ENCODE measurements at regions not wholly inside any gene's neighbourhood (a gene's known extent, or its start where the extent isn't known, plus 50 kb on each side); places are given as distances from the start of the nearest gene placed in this dataset.
"Not testable (repeated sequence)": the region's sequence is repeated elsewhere in the genome, so short reads cannot be mapped to it uniquely, and the experiment has no call there.

DNA sequence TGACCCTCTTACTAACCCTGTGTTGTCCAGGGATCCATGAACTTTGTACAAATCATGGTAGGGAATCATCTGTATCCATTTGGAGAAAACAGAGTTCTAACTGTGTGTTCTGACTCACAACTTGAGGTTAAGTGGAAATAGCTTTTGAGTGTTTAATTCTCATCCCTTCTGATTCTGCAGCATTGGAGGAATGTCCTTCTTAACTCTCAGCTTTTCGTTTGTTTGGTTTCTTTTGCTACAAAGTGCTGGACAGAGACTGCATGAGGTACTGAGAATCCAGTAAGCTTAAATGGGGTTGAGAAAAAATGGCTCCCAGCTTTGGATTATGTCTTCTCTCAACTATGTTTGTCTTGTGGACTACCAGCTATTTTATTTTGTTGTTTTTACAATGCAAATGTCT, 352.1 kb upstream of the KIF2B start:
- Histone ChIP-seq H4K20me1 (ENCODE audit: insufficient read depth) (no peaks in the 10 kb centered on the region; the same call in 1 of the 2 replicates), H3K4me1 (replicated peaks; ENCODE audit: insufficient read depth) (no peaks in the 10 kb centered on the region), H3F3A (ENCODE audit: insufficient read depth, low read depth) (no peaks in the 10 kb centered on the region), H3K27me3 (ENCODE audit: insufficient read depth, low read depth) (no peaks in the 10 kb centered on the region), H3K9me2 (ENCODE audit: insufficient read depth) (0 out of 2 replicates have a peak, but pooled peaks cover 6% of the 10 kb centered on the region), H3K36me3 (ENCODE audit: low read depth) (no peaks in the 10 kb centered on the region), H3K9me3 (ENCODE audit: insufficient read depth, low read depth) (no peaks in the 10 kb centered on the region), H3K27ac (no peak overlapping the region), H2AFZ (no peak overlapping the region), H3K4me2 (no peak overlapping the region), H3K4me3 (no peak overlapping the region), H3K79me2 (ENCODE audit: low read depth) (no peaks in the 10 kb centered on the region)
- POLR2A ChIA-PET (ENCODE audit: unreplicated experiment): no interaction called here
- TF ChIP-seq, protein P1, sequence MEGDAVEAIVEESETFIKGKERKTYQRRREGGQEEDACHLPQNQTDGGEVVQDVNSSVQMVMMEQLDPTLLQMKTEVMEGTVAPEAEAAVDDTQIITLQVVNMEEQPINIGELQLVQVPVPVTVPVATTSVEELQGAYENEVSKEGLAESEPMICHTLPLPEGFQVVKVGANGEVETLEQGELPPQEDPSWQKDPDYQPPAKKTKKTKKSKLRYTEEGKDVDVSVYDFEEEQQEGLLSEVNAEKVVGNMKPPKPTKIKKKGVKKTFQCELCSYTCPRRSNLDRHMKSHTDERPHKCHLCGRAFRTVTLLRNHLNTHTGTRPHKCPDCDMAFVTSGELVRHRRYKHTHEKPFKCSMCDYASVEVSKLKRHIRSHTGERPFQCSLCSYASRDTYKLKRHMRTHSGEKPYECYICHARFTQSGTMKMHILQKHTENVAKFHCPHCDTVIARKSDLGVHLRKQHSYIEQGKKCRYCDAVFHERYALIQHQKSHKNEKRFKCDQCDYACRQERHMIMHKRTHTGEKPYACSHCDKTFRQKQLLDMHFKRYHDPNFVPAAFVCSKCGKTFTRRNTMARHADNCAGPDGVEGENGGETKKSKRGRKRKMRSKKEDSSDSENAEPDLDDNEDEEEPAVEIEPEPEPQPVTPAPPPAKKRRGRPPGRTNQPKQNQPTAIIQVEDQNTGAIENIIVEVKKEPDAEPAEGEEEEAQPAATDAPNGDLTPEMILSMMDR (conservative IDR thresholded peaks at IDR 0.05): no peak
- no peak for TF ChIP-seq EZH2 (IDR thresholded peaks at IDR 0.05; ENCODE audit: low read depth)
- CTCF ChIA-PET: no interaction called here
- no peak for DNase-seq
- BruUV-seq (replicated peaks): no TSS peak
- intact Hi-C loops (cut with micrococcal nuclease; ENCODE audit: unreplicated experiment): no loop called here

DNA sequence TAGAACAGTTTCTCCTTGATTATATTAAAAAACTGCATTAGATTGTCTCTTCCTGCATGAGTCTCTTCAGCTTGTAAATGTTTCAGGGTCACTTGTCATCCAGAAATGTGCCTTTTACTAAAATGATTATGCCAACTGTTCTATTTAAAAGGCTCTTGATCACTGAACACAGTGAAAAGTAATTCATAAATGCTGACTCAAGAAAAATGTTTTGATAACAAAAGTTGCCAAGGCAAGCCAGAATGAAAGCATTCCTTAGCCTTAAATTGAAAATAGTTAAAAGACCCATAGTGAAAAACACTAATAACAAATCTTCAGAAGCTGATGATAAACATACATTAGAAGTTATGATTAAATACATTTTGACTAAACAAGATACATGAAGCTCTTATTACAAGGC, 356.0 kb upstream of the KIF2B start:
- Histone ChIP-seq H2AFZ (no peak overlapping the region), H3F3A (ENCODE audit: insufficient read depth, low read depth) (no peaks in the 10 kb centered on the region), H4K20me1 (ENCODE audit: insufficient read depth) (no peaks in the 10 kb centered on the region; the same call in 1 of the 2 replicates), H3K27ac (no peak overlapping the region), H3K4me3 (no peak overlapping the region), H3K79me2 (ENCODE audit: low read depth) (no peaks in the 10 kb centered on the region), H3K4me2 (no peak overlapping the region), H3K4me1 (replicated peaks; ENCODE audit: insufficient read depth) (no peaks in the 10 kb centered on the region), H3K9me2 (ENCODE audit: insufficient read depth) (no peaks in the 10 kb centered on the region), H3K27me3 (ENCODE audit: insufficient read depth, low read depth) (no peaks in the 10 kb centered on the region), H3K9me3 (ENCODE audit: insufficient read depth, low read depth) (no peaks in the 10 kb centered on the region), H3K36me3 (ENCODE audit: low read depth) (no peaks in the 10 kb centered on the region)
- TF ChIP-seq, protein P1 (conservative IDR thresholded peaks at IDR 0.05): no peak
- TF ChIP-seq EZH2 (IDR thresholded peaks at IDR 0.05; ENCODE audit: low read depth): no peak
- ChIA-PET CTCF (no interaction called here), POLR2A (ENCODE audit: unreplicated experiment) (no interaction called here)
- intact Hi-C loops (cut with micrococcal nuclease; ENCODE audit: unreplicated experiment): no loop called here
- no peak for DNase-seq
- BruUV-seq (replicated peaks): no TSS peak

DNA sequence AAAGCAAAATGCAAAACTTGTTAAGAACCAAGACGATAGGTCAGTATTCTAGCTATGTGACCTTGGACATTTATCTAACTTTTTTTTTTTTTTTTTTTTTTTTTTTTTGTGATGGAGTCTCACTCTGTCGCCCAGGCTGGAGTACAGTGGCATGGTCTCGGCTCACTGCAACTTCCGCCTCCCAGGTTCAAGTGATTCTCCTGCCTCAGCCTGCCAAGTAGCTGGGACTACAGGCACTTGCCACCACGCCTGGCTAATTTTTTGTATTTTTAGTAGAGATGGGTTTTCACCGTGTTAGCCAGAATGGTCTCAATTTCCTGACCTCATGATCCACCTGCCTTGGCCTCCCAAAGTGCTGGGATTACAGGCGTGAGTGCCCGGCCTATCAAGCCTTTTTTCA, 358.3 kb upstream of the KIF2B start:
- BruUV-seq (replicated peaks); H3K4me1 ChIP-seq (replicated peaks; ENCODE audit: insufficient read depth); H3K27ac ChIP-seq; H3K4me3 ChIP-seq; CTCF ChIA-PET; H3K9me2 ChIP-seq (ENCODE audit: insufficient read depth); H3K36me3 ChIP-seq (ENCODE audit: low read depth); H3K27me3 ChIP-seq (ENCODE audit: insufficient read depth, low read depth); POLR2A ChIA-PET (ENCODE audit: unreplicated experiment); DNase-seq; H3K9me3 ChIP-seq (ENCODE audit: insufficient read depth, low read depth); H4K20me1 ChIP-seq (ENCODE audit: insufficient read depth); H3F3A ChIP-seq (ENCODE audit: insufficient read depth, low read depth); H2AFZ ChIP-seq; H3K79me2 ChIP-seq (ENCODE audit: low read depth); intact Hi-C loops (cut with micrococcal nuclease; ENCODE audit: unreplicated experiment); H3K4me2 ChIP-seq: not testable (repeated sequence)

DNA sequence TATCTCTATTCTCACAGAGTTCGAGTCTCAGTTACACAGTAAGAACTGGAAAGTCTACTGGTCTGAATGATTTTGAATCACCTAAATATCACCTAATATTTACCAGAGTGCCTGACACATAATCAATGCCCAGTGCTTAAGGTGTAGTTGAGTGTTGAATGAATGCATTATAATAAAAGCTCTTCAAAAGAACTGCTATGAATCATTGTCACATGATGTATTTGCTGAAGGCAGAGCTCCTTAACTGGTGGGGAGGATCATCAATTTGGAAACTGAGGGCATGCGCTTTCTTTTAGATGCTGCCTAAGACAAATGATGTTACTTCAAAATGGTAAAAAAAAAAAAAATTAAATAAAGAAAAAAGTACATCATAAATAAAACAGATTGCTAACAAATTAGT, 359.4 kb upstream of the KIF2B start:
- intact Hi-C loops (cut with micrococcal nuclease; ENCODE audit: unreplicated experiment): no loop called here
- no peak for TF ChIP-seq EZH2 (IDR thresholded peaks at IDR 0.05; ENCODE audit: low read depth)
- TF ChIP-seq, protein P1 (conservative IDR thresholded peaks at IDR 0.05): no peak
- H3K4me2 ChIP-seq: no peak overlapping the region
- ChIA-PET POLR2A (ENCODE audit: unreplicated experiment) (no interaction called here), CTCF (no interaction called here)
- H3K4me3 ChIP-seq: no peak overlapping the region
- no TSS peak for BruUV-seq (replicated peaks)
- no peak for DNase-seq
- no peaks in the 10 kb centered on the region for H3K27me3 ChIP-seq (ENCODE audit: insufficient read depth, low read depth)
- H3F3A ChIP-seq (ENCODE audit: insufficient read depth, low read depth): no peaks in the 10 kb centered on the region
- no peaks in the 10 kb centered on the region for H3K4me1 ChIP-seq (replicated peaks; ENCODE audit: insufficient read depth)
- H2AFZ ChIP-seq: no peak overlapping the region
- H4K20me1 ChIP-seq (ENCODE audit: insufficient read depth): no peaks in the 10 kb centered on the region; the same call in 1 of the 2 replicates
- no peaks in the 10 kb centered on the region for H3K9me3 ChIP-seq (ENCODE audit: insufficient read depth, low read depth)
- H3K9me2 ChIP-seq (ENCODE audit: insufficient read depth): no peaks in the 10 kb centered on the region
- no peaks in the 10 kb centered on the region for H3K36me3 ChIP-seq (ENCODE audit: low read depth)
- H3K27ac ChIP-seq: no peak overlapping the region
- no peaks in the 10 kb centered on the region for H3K79me2 ChIP-seq (ENCODE audit: low read depth)
